ENCODE measurements at regions not wholly inside any gene's neighbourhood (a gene's known extent, or its start where the extent isn't known, plus 50 kb on each side); places are given as distances from the start of the nearest gene placed in this dataset.

DNA sequence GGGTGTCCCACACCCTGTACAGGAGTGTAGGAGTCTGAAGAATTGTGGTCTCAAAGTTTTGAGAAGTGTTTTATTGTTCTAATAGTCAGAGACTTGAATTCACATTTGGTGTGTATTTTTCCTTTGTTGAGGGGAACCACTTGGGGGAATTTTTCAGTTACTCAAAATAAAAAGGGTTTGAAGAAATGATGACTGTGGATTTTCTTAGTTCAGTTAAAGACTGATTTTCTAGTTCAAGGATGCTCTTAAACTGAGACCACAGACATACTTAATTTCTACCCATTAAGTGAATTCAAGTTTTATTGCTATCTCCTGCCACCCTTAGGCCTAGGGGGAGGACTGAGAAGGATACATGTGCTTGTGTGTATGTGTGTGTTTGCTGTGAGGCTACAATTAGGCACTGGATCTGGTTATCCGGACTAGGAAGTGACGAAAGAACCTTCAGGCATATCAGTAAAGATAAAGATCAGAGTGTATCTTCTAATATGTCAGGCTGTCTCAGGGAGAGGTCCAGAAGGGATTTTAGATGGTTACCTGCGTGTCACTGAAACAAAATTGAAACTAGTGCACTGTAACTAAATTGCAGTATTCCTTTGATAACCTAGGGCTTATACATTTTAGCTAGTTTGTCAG, 234.9 kb upstream of the DACH1 start:
- no peak for DNase-seq (ENCODE audit: low read depth)
- TF ChIP-seq, protein P1, sequence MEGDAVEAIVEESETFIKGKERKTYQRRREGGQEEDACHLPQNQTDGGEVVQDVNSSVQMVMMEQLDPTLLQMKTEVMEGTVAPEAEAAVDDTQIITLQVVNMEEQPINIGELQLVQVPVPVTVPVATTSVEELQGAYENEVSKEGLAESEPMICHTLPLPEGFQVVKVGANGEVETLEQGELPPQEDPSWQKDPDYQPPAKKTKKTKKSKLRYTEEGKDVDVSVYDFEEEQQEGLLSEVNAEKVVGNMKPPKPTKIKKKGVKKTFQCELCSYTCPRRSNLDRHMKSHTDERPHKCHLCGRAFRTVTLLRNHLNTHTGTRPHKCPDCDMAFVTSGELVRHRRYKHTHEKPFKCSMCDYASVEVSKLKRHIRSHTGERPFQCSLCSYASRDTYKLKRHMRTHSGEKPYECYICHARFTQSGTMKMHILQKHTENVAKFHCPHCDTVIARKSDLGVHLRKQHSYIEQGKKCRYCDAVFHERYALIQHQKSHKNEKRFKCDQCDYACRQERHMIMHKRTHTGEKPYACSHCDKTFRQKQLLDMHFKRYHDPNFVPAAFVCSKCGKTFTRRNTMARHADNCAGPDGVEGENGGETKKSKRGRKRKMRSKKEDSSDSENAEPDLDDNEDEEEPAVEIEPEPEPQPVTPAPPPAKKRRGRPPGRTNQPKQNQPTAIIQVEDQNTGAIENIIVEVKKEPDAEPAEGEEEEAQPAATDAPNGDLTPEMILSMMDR (IDR thresholded peaks at IDR 0.05; ENCODE audit: control insufficient read depth, extremely low read depth, insufficient read depth), result no peak
- H3K4me3 ChIP-seq (ENCODE audit: low read depth, low read length), result no peak overlapping the region

DNA sequence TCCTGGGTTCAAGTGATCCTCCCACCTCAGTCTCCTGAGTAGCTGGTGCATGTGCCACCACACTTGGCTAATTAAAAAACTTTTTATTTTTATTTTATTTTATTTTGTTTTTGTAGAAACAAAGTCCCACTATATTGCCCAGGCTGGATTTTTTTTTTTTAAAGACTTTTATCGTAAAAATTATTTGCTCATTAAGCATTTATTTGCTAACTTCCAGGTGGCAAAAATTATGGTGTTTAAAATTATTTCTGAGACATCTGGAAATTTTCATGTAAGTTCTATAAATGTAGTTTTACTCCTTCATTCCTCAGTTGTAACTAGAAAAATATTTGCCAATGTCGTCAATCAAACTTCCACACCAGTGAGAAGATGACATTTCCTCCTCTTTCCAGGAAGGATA, 233.3 kb upstream of the DACH1 start:
- TF ChIP-seq, protein P1 (IDR thresholded peaks at IDR 0.05; ENCODE audit: control insufficient read depth, extremely low read depth, insufficient read depth), result no peak
- no peak overlapping the region for H3K4me3 ChIP-seq (ENCODE audit: low read depth, low read length)
- DNase-seq (ENCODE audit: low read depth), result no peak

DNA sequence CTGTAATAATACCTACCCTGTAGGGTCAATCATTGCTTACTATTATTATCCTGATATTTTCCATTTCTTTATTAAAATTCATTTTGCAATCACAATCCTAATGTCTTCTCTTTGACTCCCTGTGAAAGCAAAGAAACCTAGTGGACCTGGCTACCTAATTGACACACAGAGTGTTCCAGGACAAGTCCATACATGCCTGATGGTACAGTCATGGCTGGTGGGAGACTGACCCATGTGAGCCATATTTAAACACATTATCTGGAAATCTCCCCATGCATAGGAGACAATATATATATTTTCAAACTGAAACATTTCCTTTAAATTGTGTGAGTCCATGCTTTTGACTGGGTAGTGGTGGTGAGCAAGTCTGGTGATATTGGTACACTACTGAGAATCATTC, 230.6 kb upstream of the DACH1 start:
- H3K4me3 ChIP-seq (ENCODE audit: low read depth, low read length), result no peak overlapping the region
- DNase-seq (ENCODE audit: low read depth), result no peak
- TF ChIP-seq, protein P1 (IDR thresholded peaks at IDR 0.05; ENCODE audit: control insufficient read depth, extremely low read depth, insufficient read depth), result no peak

DNA sequence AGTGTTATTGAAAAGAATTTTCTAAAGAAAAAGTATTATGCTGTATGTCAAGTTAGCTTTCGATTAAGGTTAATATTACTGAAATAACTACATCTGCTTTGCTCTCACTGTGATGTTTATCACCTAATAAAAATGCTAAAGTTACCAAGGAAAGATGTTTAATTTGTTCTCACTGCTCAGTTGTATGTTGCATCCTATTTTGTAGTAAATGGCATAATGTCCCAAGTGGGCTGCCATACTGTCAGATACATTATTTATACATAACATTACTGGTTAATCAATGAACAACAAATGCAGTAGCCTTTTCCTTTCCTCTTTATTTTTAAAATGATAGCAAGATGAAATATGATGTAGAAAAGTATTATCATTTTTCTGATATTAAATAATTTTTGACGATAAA, 226.3 kb upstream of the DACH1 start:
- DNase-seq (ENCODE audit: low read depth), result no peak
- no peak overlapping the region for H3K4me3 ChIP-seq (ENCODE audit: low read depth, low read length)
- TF ChIP-seq, protein P1 (IDR thresholded peaks at IDR 0.05; ENCODE audit: control insufficient read depth, extremely low read depth, insufficient read depth), result no peak

DNA sequence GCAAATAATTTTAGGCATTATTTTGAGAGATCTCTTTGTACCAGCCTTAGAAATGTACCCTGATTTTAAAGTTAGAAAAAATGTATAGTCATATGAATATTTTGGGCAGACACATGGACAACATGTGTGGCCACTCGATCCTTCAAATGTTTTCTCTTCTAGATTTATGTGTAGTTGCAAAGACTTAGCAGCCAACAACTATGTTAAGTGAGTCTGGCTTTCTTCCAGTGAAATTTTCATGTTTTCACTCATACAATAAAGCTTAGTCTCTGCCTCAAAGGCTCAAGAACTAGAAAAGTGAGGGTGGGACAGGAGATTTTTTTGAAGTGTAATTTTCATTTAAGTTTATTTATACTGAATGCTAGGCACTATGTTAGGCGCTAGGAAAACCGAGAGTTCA, 207.7 kb upstream of the DACH1 start:
- no peak overlapping the region for H3K4me3 ChIP-seq (ENCODE audit: low read depth, low read length)
- TF ChIP-seq, protein P1 (IDR thresholded peaks at IDR 0.05; ENCODE audit: control insufficient read depth, extremely low read depth, insufficient read depth), result no peak
- no peak for DNase-seq (ENCODE audit: low read depth)

DNA sequence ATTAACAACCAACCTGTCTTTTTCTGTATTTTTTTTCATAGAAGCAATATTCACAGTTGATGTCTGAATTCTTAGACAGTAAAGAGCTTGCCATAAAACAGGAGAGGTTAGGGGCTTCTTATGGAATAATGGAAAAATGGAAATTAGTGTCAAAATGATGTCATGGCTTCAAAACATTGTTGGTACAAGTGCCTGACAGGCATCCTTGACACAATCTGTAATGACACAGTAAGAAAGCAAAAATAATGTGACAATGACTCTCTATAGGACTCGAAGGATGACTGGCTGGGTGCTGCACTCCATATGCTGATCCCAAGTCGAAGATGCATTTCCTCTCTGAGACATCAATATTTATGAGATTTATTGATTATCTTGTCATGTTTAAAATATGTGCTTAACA, 205.3 kb upstream of the DACH1 start:
- TF ChIP-seq, protein P1 (IDR thresholded peaks at IDR 0.05; ENCODE audit: control insufficient read depth, extremely low read depth, insufficient read depth), result no peak
- no peak for DNase-seq (ENCODE audit: low read depth)
- no peak overlapping the region for H3K4me3 ChIP-seq (ENCODE audit: low read depth, low read length)

DNA sequence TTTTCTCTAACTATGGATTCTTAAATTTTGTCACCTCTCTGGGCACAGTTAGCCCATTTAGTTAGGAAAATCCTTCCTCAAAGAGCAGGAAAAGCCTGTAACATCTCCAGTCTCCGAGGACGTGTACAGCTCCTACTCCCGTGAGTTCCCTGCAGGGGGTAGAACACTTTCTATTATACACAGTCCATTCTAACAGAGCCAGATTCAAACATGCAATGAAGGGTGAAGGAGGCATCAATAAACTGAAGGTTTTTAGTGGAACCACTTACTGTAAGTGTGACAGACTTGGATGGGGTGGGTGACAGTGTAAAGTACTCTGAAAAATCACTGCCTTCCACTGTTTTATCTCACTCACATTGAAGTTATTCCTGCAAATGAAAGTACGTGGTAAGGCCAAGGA, 204.7 kb upstream of the DACH1 start:
- H3K4me3 ChIP-seq (ENCODE audit: low read depth, low read length), result no peak overlapping the region
- no peak for DNase-seq (ENCODE audit: low read depth)
- TF ChIP-seq, protein P1 (IDR thresholded peaks at IDR 0.05; ENCODE audit: control insufficient read depth, extremely low read depth, insufficient read depth), result no peak

Measured in LNCaP clone FGC (cell line).